Natural killer cell (primary cell): ENCODE measurements at regions not wholly inside any gene's neighbourhood (a gene's known extent, or its start where the extent isn't known, plus 50 kb on each side); places are given as distances from the start of the nearest gene placed in this dataset.
A peak's percentile ranks its signal among the peaks of the same experiment; 100 is the strongest.

Source experiments
- ATAC-seq, 3 donors: fragments of 150-1000 bp in 2 of 3; fragments of 200-7000 bp in 1 of 3; cut with Tn5 transposase; 1 replicate in 1 of 3; 2 replicates in 2 of 3; pipeline ENCODE4 v1.10.0; 2021; ENCODE audit warnings: mild to moderate bottlenecking in 2 of 3, moderate library complexity in 2 of 3
- DNase-seq, 2 donors: peaks; one replicate each; pipeline versions ENCODE4 v3.0.0 to v3.0.0-alpha.2; 2013 to 2021; ENCODE audit warnings: mixed read lengths in 1 of 2
- H3K27ac ChIP-seq: one replicate; pipeline ENCODE4 v1.5.1; 2013; ENCODE audit warnings: mild to moderate bottlenecking, low read length
- H3K27me3 ChIP-seq: one replicate; pipeline ENCODE4 v1.6.1; 2013; ENCODE audit warnings: low read length; ENCODE audit not compliant: control insufficient read depth, insufficient read depth
- H3K36me3 ChIP-seq: one replicate; pipeline ENCODE4 v1.6.1; 2013; ENCODE audit warnings: low read length; ENCODE audit not compliant: control insufficient read depth, insufficient read depth
- H3K4me1 ChIP-seq: one replicate; pipeline ENCODE4 v1.6.1; 2013; ENCODE audit warnings: low read length; ENCODE audit not compliant: control insufficient read depth, insufficient read depth
- H3K4me3 ChIP-seq: one replicate; pipeline ENCODE4 v1.5.1; 2013; ENCODE audit warnings: low read length
- H3K9me3 ChIP-seq: one replicate; pipeline ENCODE4 v1.6.1; 2013; ENCODE audit warnings: low read length; ENCODE audit not compliant: control insufficient read depth, insufficient read depth
- H3K27ac Mint-ChIP-seq, 2 donors: one replicate each; pipeline ENCODE4 v1.8.0; 2022; ENCODE audit warnings: mild to moderate bottlenecking in 2 of 2, mixed read lengths in 2 of 2, moderate library complexity in 1 of 2
- H3K27me3 Mint-ChIP-seq, 2 donors: one replicate each; pipeline ENCODE4 v1.8.0; 2022; ENCODE audit warnings: low read depth in 2 of 2, mixed read lengths in 2 of 2
- H3K36me3 Mint-ChIP-seq: one replicate; pipeline ENCODE4 v1.8.0; 2022; ENCODE audit warnings: mixed read lengths
- H3K4me1 Mint-ChIP-seq, 2 donors: one replicate each; pipeline ENCODE4 v1.8.0; 2022; ENCODE audit warnings: mixed read lengths in 2 of 2
- H3K4me3 Mint-ChIP-seq: one replicate; pipeline ENCODE4 v1.8.0; 2022; ENCODE audit warnings: mild to moderate bottlenecking, moderate library complexity, mixed read lengths
- H3K9me3 Mint-ChIP-seq, 2 donors: one replicate each; pipeline ENCODE4 v1.8.0; 2022; ENCODE audit warnings: mixed read lengths in 2 of 2
- WGBS: methylation state at CpG from one replicate; pipeline ENCODE4 v1.1.7; 2013; ENCODE audit warnings: missing lambda C conversion rate; ENCODE audit not compliant: insufficient coverage; 5-methylcytosine and 5-hydroxymethylcytosine counted together
- intact Hi-C: fragments of 100-400 bp; cut with micrococcal nuclease; formaldehyde crosslinking; loops from one replicate; pipeline ENCODE4 v1.14.2; 2022
- TF ChIP-seq, protein P1 (sequence below): fragments of 200-600 bp; IDR thresholded peaks from one replicate; pipeline ENCODE4 v1.8.0; 2022; ENCODE audit warnings: antibody characterized with exemption

DNA sequence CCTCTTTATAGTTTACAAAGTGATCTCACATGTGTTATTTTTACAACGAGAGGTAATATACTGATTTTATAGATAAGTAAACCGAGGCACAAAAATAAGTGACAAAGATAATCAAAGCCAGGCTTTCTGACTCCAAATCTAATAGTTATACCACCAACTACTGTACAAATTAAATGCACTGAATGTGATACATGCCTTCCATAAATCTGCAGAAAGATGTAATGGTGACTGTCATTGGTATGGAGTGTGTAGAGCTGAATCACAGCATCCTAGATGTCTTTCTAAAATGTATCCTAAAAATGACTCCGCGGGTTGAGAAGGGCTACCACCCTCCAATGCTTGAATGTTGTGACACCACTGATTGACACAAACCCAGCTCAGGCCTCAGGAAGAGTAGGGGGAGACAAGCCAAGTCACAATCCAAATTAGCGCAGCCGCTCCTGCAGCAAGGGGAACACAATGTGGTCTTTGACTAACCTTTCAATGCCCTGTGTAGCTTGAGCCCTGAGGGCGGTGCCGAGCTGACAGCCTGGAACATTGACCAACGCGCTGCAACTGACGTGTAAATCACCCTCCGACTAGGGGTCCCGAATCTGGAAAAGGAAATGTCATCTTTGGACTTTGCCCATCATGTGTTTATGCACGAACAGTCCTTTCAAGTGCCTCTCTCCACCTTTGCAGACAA lies 136.8 kb downstream of the OLIG3 start:
- intact Hi-C loops, result no loop called here
- H3K9me3 ChIP-seq, result no peaks in the 10 kb centered on the region

DNA sequence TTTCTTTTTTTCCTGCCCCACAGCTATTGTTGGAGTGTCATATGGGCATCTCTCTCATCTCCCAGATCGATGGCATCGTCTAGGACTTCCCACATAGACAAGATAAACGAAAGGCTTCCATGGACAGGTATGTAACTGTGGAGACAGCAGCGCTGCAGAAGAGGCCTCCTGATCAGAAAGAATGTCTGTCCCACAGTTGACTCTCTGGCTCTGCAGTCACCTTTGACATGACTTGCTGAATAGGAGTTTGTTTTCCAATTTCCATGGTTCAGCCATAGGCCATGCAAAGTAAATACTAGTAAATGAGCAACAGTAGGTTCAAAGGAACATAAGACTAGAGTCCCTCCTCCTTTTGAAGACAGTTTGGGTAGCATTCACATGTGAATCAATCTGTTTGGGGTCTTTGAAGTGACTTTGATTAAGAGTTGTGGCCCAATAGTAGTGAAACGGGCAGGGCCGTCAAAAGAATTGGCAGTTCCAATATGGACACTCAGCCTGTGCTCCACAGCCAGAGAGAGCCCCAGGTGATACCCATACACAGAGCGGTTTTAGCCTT lies 134.7 kb upstream of the IFNGR1 start:
- DNase-seq (no peak), ATAC-seq (no peak)
- H3K4me3 ChIP-seq, result no peak overlapping the region
- no peaks in the 10 kb centered on the region for H3K27me3 ChIP-seq
- no peaks in the 10 kb centered on the region for H3K36me3 ChIP-seq
- Mint-ChIP-seq H3K4me3 (no peak overlapping the region), H3K9me3 (no peaks in the 10 kb centered on the region), H3K27me3 (no peaks in the 10 kb centered on the region), H3K27ac (peak overlapping the region; percentile 14 to 61), H3K4me1 (peaks cover 21 to 26% of the 10 kb centered on the region in 2 donors), H3K36me3 (no peaks in the 10 kb centered on the region)
- TF ChIP-seq, protein P1, sequence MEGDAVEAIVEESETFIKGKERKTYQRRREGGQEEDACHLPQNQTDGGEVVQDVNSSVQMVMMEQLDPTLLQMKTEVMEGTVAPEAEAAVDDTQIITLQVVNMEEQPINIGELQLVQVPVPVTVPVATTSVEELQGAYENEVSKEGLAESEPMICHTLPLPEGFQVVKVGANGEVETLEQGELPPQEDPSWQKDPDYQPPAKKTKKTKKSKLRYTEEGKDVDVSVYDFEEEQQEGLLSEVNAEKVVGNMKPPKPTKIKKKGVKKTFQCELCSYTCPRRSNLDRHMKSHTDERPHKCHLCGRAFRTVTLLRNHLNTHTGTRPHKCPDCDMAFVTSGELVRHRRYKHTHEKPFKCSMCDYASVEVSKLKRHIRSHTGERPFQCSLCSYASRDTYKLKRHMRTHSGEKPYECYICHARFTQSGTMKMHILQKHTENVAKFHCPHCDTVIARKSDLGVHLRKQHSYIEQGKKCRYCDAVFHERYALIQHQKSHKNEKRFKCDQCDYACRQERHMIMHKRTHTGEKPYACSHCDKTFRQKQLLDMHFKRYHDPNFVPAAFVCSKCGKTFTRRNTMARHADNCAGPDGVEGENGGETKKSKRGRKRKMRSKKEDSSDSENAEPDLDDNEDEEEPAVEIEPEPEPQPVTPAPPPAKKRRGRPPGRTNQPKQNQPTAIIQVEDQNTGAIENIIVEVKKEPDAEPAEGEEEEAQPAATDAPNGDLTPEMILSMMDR, result no peak
- H3K4me1 ChIP-seq, result peaks cover 2% of the 10 kb centered on the region
- H3K27ac ChIP-seq, result no peak overlapping the region
- intact Hi-C loops, result no loop called here
- no peaks in the 10 kb centered on the region for H3K9me3 ChIP-seq
- WGBS, result 97% methylated on average over 7 of the region's 7 CpGs

More for the DNA sequence above, 136.8 kb downstream of the OLIG3 start:
- H3K27me3 Mint-ChIP-seq, result no peaks in the 10 kb centered on the region
- H3K36me3 Mint-ChIP-seq, result no peaks in the 10 kb centered on the region
- ATAC-seq (no peak), DNase-seq (no peak)
- no peak overlapping the region for H3K4me3 Mint-ChIP-seq
- H3K27ac Mint-ChIP-seq, result no peak overlapping the region
- Histone ChIP-seq H3K4me3 (no peak overlapping the region), H3K4me1 (peaks cover 2% of the 10 kb centered on the region), H3K27me3 (no peaks in the 10 kb centered on the region), H3K27ac (no peak overlapping the region), H3K36me3 (no peaks in the 10 kb centered on the region)
- 82% methylated on average over 12 of the region's 14 CpGs for WGBS
- no peaks in the 10 kb centered on the region for H3K9me3 Mint-ChIP-seq
- H3K4me1 Mint-ChIP-seq, result peaks cover 15 to 25% of the 10 kb centered on the region in 2 donors
- TF ChIP-seq, protein P1, result no peak

DNA sequence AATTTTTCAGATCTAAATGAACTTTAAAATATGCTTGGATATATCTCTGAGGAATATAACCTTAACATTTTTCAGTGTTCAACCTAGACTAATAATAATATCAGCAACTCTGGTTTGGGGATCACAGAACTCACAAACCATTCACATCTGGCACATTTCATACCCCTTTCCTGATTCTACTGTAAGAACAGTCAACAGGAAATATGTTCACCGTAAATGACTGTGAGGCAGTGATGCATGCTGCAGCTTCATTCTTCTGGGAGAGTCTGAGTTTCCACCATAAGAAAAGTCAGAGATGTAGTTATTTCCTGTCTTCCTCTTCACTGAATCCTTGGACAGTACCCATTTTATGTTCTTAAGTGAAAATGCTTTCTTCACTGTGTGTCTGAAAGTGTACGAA lies 134.2 kb upstream of the IFNGR1 start:
- H3K4me1 ChIP-seq, result peaks cover 2% of the 10 kb centered on the region
- H3K9me3 ChIP-seq, result no peaks in the 10 kb centered on the region
- no peak overlapping the region for H3K4me3 Mint-ChIP-seq
- ATAC-seq (no peak), DNase-seq (peak in 1 of 2 donors; percentile 19)
- no peak overlapping the region for H3K4me3 ChIP-seq
- H3K27ac ChIP-seq, result no peak overlapping the region
- intact Hi-C loops, result no loop called here
- no peaks in the 10 kb centered on the region for H3K27me3 Mint-ChIP-seq
- peaks cover 21 to 25% of the 10 kb centered on the region in 2 donors for H3K4me1 Mint-ChIP-seq
- H3K36me3 ChIP-seq, result no peaks in the 10 kb centered on the region
- no peaks in the 10 kb centered on the region for H3K9me3 Mint-ChIP-seq
- TF ChIP-seq, protein P1, result no peak
- no peaks in the 10 kb centered on the region for H3K36me3 Mint-ChIP-seq
- 42% methylated on average over 2 of the region's 2 CpGs for WGBS
- H3K27me3 ChIP-seq, result no peaks in the 10 kb centered on the region
- peak overlapping the region; percentile 14 to 61 for H3K27ac Mint-ChIP-seq
